GM19351 (cell line): ENCODE measurements at regions not wholly inside any gene's neighbourhood (a gene's known extent, or its start where the extent isn't known, plus 50 kb on each side); places are given as distances from the start of the nearest gene placed in this dataset.
"Not testable (repeated sequence)": the region's sequence is repeated elsewhere in the genome, so short reads cannot be mapped to it uniquely, and the experiment has no call there.

Source experiments
- ATAC-seq: cut with Tn5 transposase; IDR thresholded peaks from one replicate; pipeline ENCODE4 v1.9.1; 2021; ENCODE audit warnings: mild to moderate bottlenecking, moderate library complexity; ENCODE audit not compliant: unreplicated experiment

GRCh38 chr11:97620007-97620406 lies 1230.2 kb downstream of the JRKL start:
- no peak for ATAC-seq

- no peak for ATAC-seq
Measured at GRCh38 chr11:97621282-97621681, 1231.5 kb downstream of the JRKL start.

- no peak for ATAC-seq
Measured at GRCh38 chr11:97622795-97623194, 1233.0 kb downstream of the JRKL start.

- ATAC-seq, result not testable (repeated sequence)
Measured at GRCh38 chr11:97636741-97637140, 1246.9 kb downstream of the JRKL start.

GRCh38 chr11:97637701-97638100 lies 1247.9 kb downstream of the JRKL start:
- ATAC-seq, result no peak

GRCh38 chr11:97638641-97639224 lies 1248.9 kb downstream of the JRKL start:
- no peak for ATAC-seq

- no peak for ATAC-seq
Measured at GRCh38 chr11:97641988-97642387, 1252.2 kb downstream of the JRKL start.

GRCh38 chr11:97645736-97646135 lies 1255.9 kb downstream of the JRKL start:
- ATAC-seq, result no peak

- ATAC-seq, result no peak
Measured at GRCh38 chr11:97656356-97656755, 1266.5 kb downstream of the JRKL start.

GRCh38 chr11:97657852-97658251 lies 1268.0 kb downstream of the JRKL start:
- ATAC-seq, result no peak

- ATAC-seq, result no peak
Measured at GRCh38 chr11:97667057-97667456, 1277.2 kb downstream of the JRKL start.

GRCh38 chr11:97683733-97684132 lies 1293.9 kb downstream of the JRKL start:
- no peak for ATAC-seq

GRCh38 chr11:97684486-97685439 lies 1295.0 kb downstream of the JRKL start:
- no peak for ATAC-seq

- ATAC-seq, result no peak
Measured at GRCh38 chr11:97685695-97686094, 1295.9 kb downstream of the JRKL start.

- no peak for ATAC-seq
Measured at GRCh38 chr11:97687111-97687510, 1297.3 kb downstream of the JRKL start.

- no peak for ATAC-seq
Measured at GRCh38 chr11:97691061-97691460, 1301.2 kb downstream of the JRKL start.

GRCh38 chr11:97702951-97703350 lies 1313.1 kb downstream of the JRKL start:
- no peak for ATAC-seq

GRCh38 chr11:97703851-97704250 lies 1314.0 kb downstream of the JRKL start:
- no peak for ATAC-seq

GRCh38 chr11:97705441-97705840 lies 1315.3 kb upstream of the CNTN5 start:
- ATAC-seq, result not testable (repeated sequence)

- no peak for ATAC-seq
Measured at GRCh38 chr11:97717922-97718321, 1302.8 kb upstream of the CNTN5 start.

- ATAC-seq, result no peak
Measured at GRCh38 chr11:97722065-97722464, 1298.7 kb upstream of the CNTN5 start.

- no peak for ATAC-seq
Measured at GRCh38 chr11:97722721-97723120, 1298.0 kb upstream of the CNTN5 start.
